ENCODE measurements at regions not wholly inside any gene's neighbourhood (a gene's known extent, or its start where the extent isn't known, plus 50 kb on each side); places are given as distances from the start of the nearest gene placed in this dataset.

DNA sequence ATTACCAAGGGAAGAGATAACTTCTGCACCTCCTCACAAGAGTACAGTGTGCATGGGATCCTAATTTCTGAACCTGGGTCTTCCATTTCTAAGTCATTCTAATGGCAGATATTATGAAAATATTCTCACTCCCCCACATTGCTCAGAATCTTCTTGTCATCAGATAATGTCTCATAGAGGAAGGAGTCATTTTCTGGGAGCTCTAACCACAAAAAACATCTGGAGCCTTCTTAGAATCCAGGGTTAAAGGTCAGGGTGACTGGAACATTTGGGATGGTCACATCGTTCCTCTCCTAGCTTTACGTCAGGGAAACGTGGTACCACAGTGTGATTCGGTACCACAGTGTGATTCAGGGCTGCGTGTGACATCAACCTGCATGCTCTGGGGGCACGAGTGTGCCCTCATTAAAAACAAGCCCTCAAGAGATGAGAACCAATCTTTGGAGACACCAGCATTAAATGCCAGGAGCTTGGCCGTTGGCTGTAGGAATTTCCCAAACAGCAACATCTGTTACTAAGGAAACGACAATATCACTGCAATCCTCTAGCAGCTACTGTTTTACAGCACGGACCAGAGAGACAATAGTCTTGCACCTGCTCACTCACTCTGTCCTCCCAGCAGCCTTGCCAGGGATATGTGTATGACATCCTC, 179.1 kb downstream of the PSMG1 start:
- Histone ChIP-seq H4K5ac (ENCODE audit: insufficient read length, low read depth, low read length) (no peak overlapping the region), H2BK20ac (ENCODE audit: low read depth, low read length, poor library complexity, severe bottlenecking) (no peak overlapping the region), H2BK5ac (ENCODE audit: insufficient read length, low read length) (no peak overlapping the region), H4K20me1 (ENCODE audit: control insufficient read depth, insufficient read depth, insufficient read length) (no peaks in the 10 kb centered on the region), H2BK15ac (ENCODE audit: low read depth, low read length) (no peak overlapping the region), H3K23ac (ENCODE audit: insufficient read length, low read depth, low read length) (no peak overlapping the region), H3K4me1 (ENCODE audit: insufficient read depth, low read length) (no peaks in the 10 kb centered on the region), H2AK5ac (ENCODE audit: insufficient read length, low read length) (no peak overlapping the region), H2BK120ac (ENCODE audit: low read depth, low read length, poor library complexity, severe bottlenecking) (no peak overlapping the region), H3T11ph (ENCODE audit: low read length) (no peak overlapping the region), H4K91ac (ENCODE audit: insufficient read length, low read depth, low read length) (no peak overlapping the region), H3K27me3 (ENCODE audit: insufficient read depth, low read length) (no peaks in the 10 kb centered on the region), H3K4ac (ENCODE audit: low read depth, low read length) (no peak overlapping the region), H3K23me2 (ENCODE audit: insufficient read length, low read depth, low read length, poor library complexity, severe bottlenecking) (no peaks in the 10 kb centered on the region), H3K14ac (ENCODE audit: insufficient read depth, low read length) (no peak overlapping the region), H2AFZ (ENCODE audit: low read length) (no peak overlapping the region), H4K8ac (replicated peaks; ENCODE audit: insufficient read length, low read depth, low read length) (no peak overlapping the region), H3K27ac (ENCODE audit: insufficient read length, low read depth, low read length) (no peak overlapping the region), H3K9me3 (ENCODE audit: control insufficient read depth, low read depth, low read length) (no peaks in the 10 kb centered on the region), H3K18ac (ENCODE audit: insufficient read length, low read depth, low read length) (no peak overlapping the region), H3K79me2 (ENCODE audit: insufficient read depth, low read length) (no peaks in the 10 kb centered on the region), H3K56ac (ENCODE audit: insufficient read length, low read depth, low read length) (no peak overlapping the region), H3K9ac (ENCODE audit: extremely low read depth, insufficient read length, low read length) (no peak overlapping the region), H3K4me2 (ENCODE audit: insufficient read depth, insufficient read length, low read length) (no peak overlapping the region), H2BK12ac (ENCODE audit: insufficient read length, low read depth, low read length) (no peak overlapping the region), H3K79me1 (ENCODE audit: insufficient read depth, low read depth, low read length, poor library complexity, severe bottlenecking) (no peaks in the 10 kb centered on the region)
- H3K4me1 Mint-ChIP-seq, result peaks cover 35 to 42% of the 10 kb centered on the region in 2 experiments
- no CpG with 5 or more reads among the region's 9 CpGs for WGBS (ENCODE audit: extremely low coverage, insufficient read length, low lambda C conversion rate)
- TF ChIP-seq, protein P1, sequence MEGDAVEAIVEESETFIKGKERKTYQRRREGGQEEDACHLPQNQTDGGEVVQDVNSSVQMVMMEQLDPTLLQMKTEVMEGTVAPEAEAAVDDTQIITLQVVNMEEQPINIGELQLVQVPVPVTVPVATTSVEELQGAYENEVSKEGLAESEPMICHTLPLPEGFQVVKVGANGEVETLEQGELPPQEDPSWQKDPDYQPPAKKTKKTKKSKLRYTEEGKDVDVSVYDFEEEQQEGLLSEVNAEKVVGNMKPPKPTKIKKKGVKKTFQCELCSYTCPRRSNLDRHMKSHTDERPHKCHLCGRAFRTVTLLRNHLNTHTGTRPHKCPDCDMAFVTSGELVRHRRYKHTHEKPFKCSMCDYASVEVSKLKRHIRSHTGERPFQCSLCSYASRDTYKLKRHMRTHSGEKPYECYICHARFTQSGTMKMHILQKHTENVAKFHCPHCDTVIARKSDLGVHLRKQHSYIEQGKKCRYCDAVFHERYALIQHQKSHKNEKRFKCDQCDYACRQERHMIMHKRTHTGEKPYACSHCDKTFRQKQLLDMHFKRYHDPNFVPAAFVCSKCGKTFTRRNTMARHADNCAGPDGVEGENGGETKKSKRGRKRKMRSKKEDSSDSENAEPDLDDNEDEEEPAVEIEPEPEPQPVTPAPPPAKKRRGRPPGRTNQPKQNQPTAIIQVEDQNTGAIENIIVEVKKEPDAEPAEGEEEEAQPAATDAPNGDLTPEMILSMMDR (conservative IDR thresholded peaks at IDR 0.05), result no peak
- H3K9me3 Mint-ChIP-seq, result peaks cover 0 to 5% of the 10 kb centered on the region in 2 experiments; a peak in 1 of 5 replicates
- no peak overlapping the region for H3K4me3 Mint-ChIP-seq
- no peaks in the 10 kb centered on the region for H3K27me3 Mint-ChIP-seq (ENCODE audit: low read depth)
- peaks cover 0 to 5% (median 0%) of the 10 kb centered on the region in 3 experiments; a peak in 2 of 7 replicates for H3K36me3 Mint-ChIP-seq (ENCODE audit: insufficient read depth in 1 of 3, low read depth in 3 of 3)
- no peak overlapping the region for H3K27ac Mint-ChIP-seq
- no peak for DNase-seq
